ENCODE measurements at regions not wholly inside any gene's neighbourhood (a gene's known extent, or its start where the extent isn't known, plus 50 kb on each side); places are given as distances from the start of the nearest gene placed in this dataset.
"Not testable (repeated sequence)": the region's sequence is repeated elsewhere in the genome, so short reads cannot be mapped to it uniquely, and the experiment has no call there.

DNA sequence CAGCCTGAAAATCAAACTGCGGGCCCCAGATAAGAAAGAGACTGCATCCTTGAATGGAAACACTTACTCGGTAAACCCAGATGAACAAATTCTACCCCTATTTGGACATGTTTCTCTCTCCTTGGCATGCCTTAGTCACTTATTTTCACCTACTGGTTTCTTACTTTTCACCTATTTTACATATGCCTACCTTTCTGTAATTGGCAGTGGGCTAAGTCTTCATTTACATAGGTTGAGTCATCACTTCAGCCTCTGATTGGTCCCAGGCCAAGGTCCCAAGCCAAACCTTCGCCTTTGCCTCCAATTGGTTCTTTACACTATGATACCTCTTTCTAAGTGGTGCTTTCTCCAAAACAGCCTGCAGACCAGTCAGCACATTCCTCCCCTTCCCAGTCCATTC lies 111.3 kb downstream of the DYRK2 start:
- no peak for DNase-seq (ENCODE audit: low spot score)

DNA sequence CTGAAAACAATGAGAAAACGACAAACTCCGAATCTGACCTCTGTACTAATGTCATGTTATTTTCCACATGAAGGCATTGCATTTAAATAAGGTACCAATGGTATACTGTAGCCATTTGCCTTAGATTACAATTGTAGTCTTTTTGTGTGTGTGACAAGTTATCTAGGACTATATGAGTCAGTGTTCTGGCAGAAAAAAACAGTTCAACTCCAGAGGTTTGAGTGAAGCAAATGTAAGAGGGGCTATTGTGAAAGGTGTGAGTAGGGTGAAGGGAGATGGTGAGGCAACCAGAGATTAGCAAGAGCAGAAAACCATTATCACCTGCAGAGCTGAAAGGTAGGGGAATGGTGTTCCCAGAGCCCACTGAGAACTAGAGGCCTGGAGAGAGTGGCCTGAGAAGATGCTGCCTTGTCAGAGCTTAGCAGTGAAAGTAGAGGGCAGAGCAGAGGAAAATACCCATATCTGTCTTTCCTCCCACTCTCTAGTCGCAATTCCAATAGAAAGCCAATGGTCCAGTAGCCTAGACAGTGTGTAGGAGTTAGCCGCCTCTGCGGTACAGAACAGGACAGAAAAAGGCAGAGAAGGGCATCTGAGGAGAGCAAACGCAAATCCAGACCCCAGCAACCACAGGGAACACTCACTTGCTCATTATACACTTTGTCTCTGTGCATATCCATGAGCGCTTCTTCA lies 112.2 kb downstream of the DYRK2 start:
- DNase-seq (ENCODE audit: low spot score), result no peak

GRCh38 chr12:67761566-67761965 lies 113.0 kb downstream of the DYRK2 start:
- DNase-seq (ENCODE audit: low spot score), result peak; percentile 69

DNA sequence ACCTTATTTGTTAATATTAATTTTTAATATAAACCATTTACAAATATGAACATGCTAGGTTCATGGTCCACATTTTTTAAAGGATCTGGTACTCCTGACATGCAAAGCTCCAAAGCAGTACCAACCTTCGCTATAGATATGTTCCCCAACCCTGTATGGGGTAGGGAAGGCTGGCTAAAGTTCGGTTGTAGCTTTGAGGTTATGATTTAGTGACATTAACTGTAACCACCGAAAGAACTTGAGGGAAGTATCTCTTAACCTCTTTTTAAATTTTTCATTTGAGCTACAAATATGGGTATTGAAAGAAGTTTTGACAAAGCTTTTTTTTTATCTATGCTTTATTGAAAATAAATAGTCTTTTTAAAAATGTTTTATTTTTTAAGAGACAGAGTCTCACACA lies 115.5 kb downstream of the DYRK2 start:
- DNase-seq (ENCODE audit: low spot score), result no peak

- DNase-seq (ENCODE audit: low spot score), result no peak
Observed at GRCh38 chr12:67764946-67765619, 116.5 kb downstream of the DYRK2 start.

- DNase-seq (ENCODE audit: low spot score), result no peak
Observed at GRCh38 chr12:67765776-67766766, 117.5 kb downstream of the DYRK2 start.

DNA sequence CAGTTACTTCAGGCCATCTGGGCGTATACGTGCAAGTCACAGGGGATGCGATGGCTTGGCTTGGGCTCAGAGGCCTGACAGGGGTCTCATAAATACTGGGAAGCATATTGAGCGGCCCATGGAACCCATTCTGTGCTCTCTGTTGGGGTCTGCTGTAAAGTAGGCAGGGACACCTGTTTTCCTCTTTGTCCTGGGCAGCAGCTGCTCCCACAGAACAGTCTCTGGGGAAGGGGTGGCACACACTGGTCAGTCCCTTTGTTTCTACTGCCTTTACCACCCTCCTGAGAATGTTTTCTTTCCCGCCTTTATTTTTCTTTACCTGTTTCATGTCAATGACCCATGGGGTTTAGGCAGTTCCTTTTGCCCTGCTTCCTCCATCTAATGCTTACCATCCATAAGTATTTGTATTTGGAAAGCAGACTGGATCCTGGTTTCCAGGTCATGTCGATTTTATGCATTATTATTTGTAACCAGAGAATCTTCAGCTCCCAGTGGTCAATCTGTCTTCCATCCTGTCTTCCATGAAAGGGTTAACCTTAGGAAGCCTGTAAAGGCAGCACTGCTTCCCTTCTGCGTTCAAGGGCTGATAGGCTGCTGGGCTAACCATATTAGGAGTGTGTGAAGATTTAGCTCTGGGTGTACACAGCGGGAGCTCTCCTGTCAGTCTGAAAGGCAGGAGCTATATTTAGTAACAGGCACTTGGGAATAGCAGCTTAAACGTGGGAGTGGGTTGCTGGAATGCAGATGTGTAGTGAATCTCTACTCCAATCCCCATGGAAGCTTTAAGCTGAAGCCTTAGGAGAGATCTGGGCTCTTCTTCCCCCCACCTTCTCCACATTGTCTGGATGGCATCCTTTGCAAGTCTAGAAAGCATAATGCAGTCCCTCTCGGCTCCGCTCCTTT lies 124.0 kb downstream of the DYRK2 start:
- DNase-seq (ENCODE audit: low spot score), result peak; percentile 88

DNA sequence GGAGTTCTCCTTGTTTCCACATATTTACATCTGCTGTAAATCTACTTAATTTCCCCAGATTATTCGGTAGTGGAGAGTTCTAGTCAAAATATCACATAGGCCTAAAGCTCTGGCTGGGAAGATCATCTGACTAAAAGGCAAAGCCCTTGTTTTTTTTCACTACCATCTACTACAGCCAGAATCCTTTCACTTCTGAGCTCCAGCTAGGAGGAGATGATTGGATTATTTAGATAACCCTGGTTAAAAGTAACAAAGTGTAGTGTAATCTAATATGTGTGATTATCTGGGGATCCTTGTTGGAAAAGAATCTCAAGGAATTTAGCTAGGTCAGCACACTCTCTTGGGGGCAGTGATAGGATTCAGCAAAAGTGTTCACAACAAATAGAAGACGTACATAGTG lies 125.4 kb downstream of the DYRK2 start:
- DNase-seq (ENCODE audit: low spot score), result peak; percentile 50

GRCh38 chr12:67774983-67775587 lies 126.5 kb downstream of the DYRK2 start:
- no peak for DNase-seq (ENCODE audit: low spot score)

DNA sequence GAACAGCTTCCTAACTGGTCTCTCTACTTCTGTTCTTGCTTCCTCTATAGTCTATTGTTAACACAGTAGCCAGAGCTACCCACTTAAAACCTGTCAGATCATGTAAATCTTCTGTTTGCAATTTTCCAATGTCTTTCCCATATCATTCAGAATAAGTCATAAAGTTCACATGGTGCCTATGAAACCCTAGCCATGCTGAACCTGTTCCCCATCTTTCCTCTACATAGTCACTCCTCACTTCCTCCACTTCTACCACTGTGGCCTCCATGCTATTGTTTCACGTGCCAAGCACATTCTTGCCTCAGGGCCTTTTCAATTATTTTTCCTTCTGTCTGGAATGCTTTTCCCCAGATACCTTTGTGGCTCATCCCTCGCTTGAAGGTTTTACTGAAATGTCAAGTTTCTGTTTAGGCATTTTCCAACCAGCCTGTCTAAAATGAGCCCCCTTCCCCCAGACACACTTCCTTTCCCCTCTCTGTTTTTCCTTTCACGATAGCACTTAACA lies 132.1 kb downstream of the DYRK2 start:
- DNase-seq (ENCODE audit: low spot score), result no peak

GRCh38 chr12:67782573-67782972 lies 134.0 kb downstream of the DYRK2 start:
- DNase-seq (ENCODE audit: low spot score), result no peak

GRCh38 chr12:67783393-67783792 lies 134.8 kb downstream of the DYRK2 start:
- DNase-seq (ENCODE audit: low spot score), result no peak

DNA sequence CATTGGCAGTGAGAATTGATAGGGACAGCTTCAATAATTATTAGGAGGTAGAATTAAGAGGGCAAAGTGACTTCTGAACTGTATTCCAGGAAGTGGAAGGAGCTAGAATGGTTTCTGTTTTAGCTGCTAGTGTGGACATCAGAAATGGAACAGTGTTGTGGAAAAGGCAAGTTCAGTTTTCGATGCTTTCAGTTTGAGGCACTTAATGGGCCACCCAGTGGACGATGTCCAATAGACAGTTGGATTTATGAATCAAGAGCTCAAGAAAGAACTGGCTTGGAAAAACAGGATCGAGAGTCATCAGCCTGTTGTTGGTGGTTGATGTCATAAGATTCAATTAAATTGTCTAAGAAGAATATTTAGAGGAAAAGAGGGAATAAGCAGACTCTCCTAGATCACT lies 136.3 kb downstream of the DYRK2 start:
- no peak for DNase-seq (ENCODE audit: low spot score)

DNA sequence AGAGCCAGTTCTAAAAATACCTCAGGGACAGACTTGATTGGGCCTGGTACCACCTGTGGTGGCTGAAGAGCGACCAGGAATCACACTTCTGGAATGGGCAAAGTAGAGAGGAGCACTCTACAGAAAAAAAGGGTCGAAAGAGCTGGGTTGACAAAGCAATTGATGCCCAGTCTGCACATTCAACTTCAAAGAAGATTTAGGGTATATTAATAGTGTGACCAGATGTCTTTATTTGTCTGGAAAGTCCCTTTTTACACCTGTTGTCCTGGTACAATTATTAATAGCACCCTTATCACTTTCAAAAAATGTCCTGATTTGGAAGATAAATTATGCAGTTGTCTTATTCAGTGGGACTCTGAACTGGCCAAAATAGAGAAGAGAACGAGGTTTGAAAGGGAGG lies 137.5 kb downstream of the DYRK2 start:
- no peak for DNase-seq (ENCODE audit: low spot score)

- no peak for DNase-seq (ENCODE audit: low spot score)
Observed at GRCh38 chr12:67788118-67788517, 139.6 kb downstream of the DYRK2 start.

GRCh38 chr12:67789266-67789665 lies 140.7 kb downstream of the DYRK2 start:
- DNase-seq (ENCODE audit: low spot score), result no peak

DNA sequence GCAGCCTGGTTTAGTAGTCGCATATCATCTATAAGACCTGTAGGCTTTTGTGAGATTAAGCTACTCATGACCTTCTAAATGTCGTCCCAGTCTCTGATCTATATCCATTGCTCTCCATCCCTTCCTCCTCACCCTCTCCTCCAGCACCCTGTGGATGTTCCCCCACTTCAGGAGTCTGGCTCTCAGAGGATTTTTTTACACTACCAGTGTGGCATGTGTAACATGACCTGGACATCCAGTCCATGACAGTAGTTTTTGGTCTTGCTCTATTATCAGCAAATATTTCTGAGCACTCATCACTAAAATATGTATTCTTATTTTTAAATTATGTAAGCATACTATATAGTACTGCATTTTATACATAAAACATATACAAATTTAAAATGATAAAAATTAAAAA lies 142.1 kb downstream of the DYRK2 start:
- DNase-seq (ENCODE audit: low spot score), result no peak

DNA sequence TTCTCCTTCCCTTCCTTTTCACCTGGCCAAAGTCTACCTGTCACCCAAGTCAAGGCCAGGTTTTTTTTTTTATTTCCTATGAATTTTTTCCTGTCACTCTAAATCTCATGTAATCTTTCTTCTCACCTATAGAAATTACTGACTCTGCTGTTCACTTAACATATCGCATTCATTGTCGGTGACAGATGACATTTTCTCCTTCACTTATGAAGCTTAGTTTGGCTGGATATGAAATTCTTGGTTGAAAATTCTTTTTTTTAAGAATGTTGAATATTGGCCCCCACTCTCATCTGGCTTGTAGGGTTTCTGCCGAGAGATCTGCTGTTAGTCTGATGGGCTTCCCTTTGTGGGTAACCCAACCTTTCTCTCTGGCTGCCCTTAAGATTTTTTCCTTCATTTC lies 142.8 kb downstream of the DYRK2 start:
- DNase-seq (ENCODE audit: low spot score), result not testable (repeated sequence)

GRCh38 chr12:67792185-67792584 lies 143.6 kb downstream of the DYRK2 start:
- no peak for DNase-seq (ENCODE audit: low spot score)

- DNase-seq (ENCODE audit: low spot score), result no peak
Observed at GRCh38 chr12:67794161-67794560, 145.6 kb downstream of the DYRK2 start.

DNA sequence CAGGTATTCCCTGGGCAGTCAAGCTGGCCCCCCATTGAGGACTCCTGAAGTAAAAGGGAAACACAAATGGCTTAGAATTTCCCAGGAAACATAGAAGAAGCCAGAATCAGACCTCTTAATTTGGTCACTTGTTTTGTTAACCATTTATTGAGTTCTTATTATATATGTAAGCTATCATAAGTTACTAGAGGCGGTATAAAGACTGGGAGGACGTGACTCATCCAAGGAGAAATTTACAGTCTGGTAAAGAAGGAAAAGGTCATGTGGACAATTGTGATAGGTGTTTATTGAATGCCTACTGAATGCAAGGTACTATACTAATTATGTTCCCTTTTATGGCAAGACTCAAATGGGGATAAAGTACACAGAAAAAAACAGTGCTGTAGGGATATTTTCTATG lies 146.7 kb downstream of the DYRK2 start:
- no peak for DNase-seq (ENCODE audit: low spot score)

Data from umbilical cord (tissue), 1 donor.